NCI-H524 treated with DMSO at 0.1 percent for 48 hours (cell line): ENCODE measurements at regions not wholly inside any gene's neighbourhood (a gene's known extent, or its start where the extent isn't known, plus 50 kb on each side); places are given as distances from the start of the nearest gene placed in this dataset.

Source experiments
- DNase-seq: peaks from one replicate; lab custom pipeline; 2025; lab: John Stamatoyannopoulos, UW

DNA sequence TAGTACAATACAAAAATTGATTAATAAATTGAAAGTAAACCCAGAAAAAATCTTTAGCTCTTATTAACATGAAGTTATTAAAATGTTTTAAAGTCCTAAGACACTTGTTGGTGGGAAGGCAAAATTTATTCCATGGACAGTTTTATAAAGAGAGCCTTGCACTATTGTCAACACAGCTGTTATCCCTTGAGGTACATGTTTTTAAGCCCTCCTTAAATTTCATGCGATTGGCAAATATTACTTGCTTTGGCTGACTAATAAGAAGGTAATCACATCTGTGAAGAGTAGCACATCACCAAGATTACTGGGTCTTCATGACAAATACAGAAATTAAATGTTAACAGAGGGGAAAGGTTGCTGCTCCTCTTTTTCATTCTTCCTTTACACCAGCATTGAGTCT is 611.1 kb downstream of the BRINP3 start:
- no peak for DNase-seq

DNA sequence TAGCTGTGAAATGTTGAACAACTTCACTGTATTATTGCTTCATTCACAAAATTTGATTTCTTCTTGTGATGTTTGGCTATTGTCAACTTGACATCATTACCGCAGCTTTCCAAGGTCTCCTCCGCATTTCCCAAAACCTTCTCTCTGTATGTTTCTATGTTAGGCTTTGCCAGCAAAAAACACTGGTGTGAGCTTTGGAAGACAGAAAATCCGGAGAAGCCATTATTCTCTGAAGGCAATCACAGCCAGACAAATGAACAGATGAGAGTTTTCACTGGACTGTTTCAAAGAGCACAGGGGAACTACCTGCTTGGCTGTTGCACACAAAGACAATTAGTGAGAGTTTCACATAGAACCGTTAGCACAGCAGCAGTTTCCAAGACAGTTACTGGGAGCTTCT is 609.6 kb downstream of the BRINP3 start:
- DNase-seq: no peak

DNA sequence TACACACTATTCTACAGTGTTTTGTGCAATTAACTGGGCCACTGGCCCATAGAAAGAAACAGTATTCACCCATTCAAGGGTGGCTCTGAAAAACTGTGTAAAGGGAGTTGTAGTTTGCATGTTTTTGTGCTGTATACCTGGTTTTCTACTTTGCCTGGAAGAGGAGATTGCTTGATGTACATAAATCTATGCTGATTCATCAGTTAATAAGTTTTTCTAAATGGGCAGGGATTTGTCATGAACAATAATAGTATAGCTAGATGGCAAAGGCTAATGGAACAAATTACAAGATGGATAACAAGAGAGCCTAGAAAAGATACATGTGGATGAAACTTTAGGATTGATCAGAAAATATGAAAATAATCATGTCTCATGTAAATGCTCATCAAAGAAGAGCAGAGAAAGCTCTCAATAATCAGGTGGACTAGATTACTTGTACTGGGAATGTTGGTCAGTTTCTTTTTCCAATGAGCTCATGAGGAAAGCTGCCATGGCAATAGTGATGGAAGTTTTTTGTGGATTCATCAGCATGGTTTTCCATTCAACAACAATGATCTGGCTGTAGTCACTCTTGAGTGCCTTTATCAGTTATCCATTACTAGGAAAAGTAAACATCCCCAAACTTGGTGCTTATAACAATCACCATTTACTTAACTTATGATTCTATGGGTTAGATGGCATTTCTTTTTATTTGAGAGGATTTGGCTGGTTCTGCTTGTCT is 602.8 kb downstream of the BRINP3 start:
- no peak for DNase-seq

DNA sequence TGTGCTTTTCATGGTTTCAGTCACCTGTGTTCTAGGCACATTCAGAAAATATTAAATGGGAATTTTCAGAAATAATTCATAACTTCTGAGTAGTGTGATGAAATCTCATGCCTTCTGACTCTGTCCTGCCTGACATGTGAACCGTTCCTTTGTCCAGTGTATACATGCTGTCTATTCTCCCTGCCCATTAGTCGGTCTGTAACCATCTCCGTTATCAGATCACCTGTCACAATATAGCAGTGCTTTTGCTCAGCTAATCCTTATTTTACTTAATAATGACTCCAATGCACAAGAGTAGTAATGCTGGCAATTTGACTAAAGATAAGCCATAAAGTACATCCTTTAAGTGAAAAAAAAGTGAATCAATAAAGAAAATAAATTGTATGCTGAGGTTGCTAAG is 597.5 kb downstream of the BRINP3 start:
- DNase-seq: no peak

DNA sequence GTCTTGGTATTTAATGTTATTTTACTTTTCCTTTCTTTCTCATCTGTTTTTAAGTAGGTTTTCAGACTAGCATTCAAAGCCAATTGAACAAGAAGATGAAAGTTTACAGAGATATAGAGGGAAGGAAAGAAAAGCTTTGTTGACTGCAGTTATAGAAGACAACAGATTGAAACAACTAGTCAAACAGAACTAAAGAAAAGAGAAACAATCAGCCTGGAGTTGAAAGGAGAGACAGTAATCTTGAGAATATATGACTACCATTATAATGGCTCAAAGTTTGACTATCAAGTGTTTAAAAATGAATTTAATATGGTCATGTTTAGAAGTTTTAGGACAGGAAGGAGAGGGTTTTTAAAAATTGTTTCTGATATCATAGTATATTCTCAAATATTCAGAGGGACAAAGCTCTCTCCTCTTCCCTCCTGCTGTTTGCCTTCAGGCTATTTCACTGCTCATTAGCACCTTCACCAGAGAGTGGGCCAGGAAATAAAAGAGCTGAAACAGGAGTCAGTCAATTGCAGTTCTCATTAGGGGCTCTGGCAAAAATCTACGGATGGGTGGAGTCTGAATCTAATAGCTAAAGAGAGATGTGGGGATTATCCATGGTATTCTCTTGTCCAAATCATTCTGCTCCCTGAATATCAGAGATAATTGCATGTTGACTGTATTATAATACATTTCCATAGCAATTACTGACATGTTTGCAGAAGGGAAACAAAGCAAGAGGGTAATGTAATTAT is 577.8 kb downstream of the BRINP3 start:
- DNase-seq: no peak

DNA sequence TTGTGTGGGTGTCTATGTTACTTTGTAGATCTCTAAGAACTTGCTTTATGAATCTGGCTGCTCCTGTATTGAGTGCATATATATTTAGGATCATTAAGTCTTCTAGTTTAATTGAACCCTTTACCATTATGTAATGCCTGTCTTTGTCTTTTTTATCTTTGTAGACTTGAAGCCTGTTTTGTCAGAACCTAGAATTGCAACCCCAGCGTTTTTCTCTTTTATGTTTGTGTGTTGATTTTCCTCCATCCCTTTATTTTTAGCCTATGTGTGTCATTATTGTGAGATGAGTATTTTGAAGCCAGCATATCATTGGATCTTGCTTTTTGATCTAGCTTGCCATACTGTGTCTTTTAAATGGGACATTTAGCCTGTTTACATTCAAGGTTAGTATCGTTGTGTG is 573.2 kb downstream of the BRINP3 start:
- DNase-seq: no peak

DNA sequence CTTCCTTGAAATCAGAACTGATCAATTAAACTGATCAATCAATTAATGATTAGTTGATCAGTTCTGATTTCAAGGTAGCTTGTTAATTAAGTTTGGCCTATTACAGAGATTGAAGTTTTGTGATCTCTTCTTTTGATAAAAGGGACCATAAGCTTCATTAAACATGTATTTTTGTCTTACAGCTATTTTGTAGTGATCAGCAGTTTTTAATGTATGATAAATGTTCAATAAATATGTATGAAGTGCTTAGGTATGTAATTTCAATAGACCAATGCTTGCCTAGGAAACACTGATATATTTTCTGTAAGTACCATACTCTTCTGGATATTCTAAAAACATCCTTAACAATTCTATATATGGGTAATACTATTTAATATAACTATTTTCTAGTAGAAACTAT is 569.6 kb downstream of the BRINP3 start:
- no peak for DNase-seq

DNA sequence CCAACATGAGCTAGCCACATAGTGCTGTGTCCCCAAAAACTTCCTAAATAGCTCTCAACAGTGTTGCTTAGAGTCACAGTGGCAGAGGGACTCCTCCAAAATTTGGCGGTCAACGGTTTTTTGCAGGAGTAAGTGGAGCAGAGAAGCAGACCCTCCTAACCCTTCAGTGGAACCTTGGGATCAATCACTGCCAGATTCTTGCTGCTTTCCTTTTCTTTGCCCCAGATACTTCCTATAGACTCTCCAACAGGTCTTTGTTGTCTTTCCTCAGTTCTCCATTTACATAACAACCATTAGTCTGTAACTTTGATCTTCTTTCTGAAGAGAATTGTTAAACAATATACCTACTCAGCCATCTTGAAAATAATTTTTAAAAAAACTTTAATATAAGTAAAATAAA is 556.1 kb downstream of the BRINP3 start:
- no peak for DNase-seq

DNA sequence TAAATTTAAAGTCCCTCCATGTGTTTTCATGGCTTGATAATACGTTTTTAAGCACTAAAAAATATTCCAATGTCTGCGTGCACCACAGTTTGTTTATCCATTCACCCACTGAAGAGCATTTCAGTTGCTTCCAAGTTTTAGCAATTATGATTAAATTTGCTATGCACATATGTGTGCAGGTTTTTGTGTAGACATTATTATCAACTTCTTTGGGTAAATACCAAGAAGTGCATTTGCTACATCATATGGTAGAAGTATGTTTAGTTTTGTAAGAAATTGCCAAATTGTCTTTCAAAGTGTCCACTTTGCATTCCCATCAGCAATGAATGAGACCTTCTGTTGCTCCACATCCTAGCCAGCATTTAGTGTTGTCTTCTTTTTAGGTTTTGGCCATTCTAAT is 550.0 kb downstream of the BRINP3 start:
- DNase-seq: no peak

DNA sequence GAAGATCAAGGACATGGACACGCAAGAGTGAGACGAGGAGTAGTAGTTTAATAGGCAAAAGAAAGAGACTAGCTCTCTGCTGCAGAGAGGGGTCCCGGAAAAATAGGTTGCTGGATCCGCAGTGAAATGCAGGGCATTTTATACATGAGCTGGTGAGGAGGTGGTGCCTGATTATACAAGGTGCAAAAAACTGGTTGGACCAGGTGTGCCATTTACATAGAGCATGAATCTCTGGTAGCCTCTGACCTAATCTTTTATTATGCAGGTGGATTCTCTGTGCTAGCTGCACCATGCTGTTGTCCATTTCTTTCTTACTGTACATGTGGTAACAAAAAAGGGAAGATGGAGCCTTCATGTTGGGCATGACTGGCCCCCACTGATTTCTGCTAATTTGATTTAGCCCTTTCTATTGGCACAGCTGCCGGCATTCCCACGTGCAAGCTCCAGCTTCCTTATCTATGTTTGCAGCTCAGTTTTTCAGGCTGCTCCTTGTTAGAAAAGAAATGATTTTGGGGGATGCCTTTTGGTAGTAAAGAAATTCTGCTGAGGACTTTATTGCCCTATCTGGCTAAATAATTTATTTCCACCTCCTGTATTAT is 548.1 kb downstream of the BRINP3 start:
- DNase-seq: no peak

DNA sequence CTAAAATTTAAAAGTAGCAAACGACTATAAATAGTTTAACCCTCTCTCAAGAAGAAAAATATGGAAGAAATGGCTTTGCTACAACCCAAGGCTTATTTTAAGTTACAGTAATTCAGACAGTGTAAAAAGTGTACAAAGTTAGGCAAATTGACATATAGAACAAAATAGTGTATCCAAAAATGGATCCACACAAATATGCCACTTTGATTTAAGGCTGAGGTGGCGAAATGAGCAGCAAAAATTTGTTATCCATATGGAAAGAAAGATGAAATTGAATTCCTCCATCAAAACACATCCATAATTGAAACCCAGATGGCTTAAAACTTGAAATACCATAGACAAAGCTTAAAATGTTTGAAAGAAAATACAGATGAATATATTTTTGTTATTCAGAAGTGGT is 540.8 kb downstream of the BRINP3 start:
- no peak for DNase-seq

DNA sequence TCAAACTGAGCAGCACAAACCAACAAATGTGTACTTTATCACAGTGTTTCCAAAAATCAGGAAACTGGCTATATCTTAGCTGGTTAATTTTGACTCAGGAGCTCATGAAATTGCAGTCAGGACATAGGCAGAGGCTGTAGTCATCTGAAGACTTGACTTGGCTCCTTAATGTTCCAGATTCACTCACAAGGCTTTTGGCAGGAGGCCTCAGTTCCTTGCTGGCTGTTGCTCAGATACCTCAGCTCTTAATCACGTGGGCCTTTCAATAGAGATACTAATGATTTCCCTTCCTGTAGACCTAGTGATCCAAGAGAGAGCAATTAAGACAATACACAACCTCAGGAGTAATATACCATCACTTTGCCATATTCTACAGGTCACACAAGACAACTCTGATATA is 537.7 kb downstream of the BRINP3 start:
- no peak for DNase-seq

DNA sequence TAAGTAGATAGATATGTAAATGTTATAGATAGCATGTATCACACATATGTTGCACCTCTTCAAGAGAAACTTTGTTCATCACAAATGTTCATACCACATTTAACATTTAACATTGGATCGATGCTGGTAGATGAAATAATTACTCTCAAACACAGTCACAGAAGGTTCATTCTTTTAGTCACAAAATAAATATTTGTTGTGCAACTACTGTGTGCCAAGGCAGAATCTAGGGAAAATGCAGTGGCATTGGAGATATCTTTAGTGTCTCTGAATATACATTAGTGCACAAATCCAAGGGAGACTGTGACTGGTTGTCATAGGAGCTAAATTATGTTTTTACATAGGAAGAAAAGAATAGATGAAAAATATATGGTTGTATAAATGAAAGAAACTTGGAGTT is 535.7 kb downstream of the BRINP3 start:
- DNase-seq: no peak

DNA sequence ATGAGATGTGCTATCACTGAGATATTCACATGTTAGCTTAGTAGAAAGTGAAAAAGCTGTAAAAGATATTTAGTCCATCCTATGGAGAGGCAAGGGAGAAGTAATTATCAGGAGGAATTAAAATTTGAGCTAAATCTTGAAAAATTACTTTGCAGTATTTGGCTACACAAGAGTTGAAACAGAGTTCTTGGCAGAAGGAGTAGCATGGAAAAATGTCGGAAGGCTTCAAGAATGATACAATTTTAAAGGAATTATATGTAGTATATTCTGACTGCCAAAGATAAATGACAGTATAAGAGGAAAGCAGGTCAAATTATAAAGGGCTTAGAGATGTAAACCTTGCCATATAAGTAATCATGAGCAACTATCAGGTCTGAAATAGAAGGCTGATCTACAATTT is 518.9 kb downstream of the BRINP3 start:
- no peak for DNase-seq

DNA sequence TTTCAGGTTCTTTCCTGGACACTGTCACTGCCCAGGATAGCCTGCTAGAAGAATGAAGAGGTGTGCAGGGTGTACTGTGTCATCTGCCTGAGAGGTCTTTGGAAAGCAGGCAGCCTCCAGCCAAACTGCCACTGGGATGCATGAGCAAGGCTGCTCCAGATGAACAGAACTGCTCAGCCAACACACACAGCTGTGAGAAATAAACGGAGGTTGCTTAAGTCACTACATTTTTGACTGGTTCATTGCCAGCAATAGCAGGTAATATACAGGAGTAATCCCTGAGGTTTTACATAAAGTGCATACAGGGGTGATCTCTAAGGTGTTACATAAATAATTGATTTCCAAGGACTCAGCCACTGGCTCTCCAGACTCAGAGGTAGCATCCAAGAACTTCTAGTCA is 516.9 kb downstream of the BRINP3 start:
- no peak for DNase-seq

DNA sequence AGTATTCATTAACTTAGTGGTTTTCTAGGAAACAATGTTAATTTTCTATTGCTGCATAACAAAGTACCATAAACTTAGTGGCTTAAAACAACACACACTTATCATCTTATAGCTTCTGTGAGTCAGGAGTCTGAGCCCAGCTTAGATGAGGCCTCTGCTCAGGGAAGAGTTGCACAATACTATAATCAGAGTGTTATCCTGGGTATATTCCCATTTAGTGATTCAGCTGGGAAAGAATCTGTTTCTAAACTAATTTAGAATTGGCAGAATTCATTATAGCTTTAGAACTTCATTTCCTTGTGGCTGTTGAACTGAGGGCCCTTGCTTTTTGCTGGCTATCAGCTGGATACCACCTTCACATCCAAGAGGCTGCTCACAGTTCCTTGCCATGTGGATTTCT is 515.5 kb downstream of the BRINP3 start:
- DNase-seq: no peak

DNA sequence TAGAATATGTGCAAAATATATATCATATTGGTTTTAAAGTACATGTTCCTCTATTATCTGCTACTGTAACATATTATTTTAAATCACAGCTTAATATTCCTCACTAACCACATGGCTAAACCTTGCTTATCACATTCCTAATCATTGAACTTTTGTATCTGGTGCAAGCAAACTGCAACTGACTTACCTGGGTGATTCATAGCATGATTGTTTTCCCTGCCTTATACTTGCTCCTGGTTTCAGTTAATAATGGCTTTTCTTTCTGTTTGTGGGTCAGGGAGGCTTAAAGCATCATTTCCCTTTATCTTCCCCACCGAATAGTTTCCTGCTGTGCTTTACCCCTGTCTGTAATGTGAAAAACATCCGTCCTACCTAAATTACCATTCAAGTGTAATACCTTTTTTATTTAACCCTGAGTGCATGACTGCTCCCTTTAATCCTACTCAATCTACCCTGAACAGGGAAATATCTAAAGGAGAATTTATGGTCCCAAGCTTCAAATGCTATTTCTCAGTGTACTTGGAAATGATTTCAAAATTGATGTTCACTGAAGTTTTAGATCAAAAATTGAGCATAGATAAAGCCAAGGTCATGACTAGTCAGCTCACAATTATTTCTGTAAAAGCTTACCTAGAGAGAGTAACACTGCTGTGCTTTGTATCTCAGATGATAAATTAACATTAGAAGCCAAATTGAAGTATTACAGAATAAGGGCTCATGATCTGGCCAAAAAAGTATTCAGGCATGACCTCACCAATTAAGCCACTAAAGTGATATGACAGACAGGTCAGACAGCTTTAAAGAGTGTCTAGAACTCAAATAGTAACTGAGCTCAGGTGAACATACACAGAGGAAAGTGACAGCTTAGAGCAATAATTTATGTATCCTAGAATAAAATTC is 507.1 kb downstream of the BRINP3 start:
- DNase-seq: no peak

DNA sequence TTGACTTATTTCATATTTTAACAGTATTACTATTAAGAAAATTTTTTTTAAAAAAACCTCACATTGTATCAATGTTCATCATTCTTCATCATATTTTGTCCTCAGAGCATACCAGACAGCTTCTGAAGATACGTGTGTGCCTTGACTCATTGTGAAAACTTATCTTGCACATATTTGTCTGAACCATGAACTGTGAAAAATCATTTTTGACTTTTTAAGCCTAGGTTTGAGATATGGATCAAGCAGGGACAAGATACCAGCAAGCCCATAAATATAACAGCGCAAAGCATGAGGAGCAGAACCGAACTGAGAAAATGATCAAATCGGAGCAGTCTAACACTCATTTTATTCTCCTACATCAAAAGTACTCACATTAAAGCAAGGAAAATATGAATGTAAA is 506.0 kb downstream of the BRINP3 start:
- DNase-seq: no peak

DNA sequence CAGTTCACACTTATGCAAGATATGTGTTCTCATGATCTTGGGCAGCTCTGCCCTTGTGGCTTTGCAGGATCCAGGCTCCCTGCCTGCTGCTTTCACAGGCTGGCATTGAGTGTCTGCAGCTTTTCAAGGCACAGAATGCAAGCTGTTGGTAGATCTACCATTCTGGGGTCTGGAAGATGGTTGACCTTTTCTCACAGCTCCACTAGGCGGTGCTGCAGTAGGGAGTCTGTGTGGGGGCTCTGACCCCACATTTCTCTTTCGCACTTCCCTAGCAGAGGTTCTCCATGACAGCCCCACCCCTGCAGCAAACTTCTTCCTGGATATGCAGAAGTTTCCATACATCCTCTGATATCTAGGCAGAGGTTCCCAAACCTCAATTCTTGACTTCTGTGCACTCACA is 500.5 kb downstream of the BRINP3 start:
- no peak for DNase-seq

DNA sequence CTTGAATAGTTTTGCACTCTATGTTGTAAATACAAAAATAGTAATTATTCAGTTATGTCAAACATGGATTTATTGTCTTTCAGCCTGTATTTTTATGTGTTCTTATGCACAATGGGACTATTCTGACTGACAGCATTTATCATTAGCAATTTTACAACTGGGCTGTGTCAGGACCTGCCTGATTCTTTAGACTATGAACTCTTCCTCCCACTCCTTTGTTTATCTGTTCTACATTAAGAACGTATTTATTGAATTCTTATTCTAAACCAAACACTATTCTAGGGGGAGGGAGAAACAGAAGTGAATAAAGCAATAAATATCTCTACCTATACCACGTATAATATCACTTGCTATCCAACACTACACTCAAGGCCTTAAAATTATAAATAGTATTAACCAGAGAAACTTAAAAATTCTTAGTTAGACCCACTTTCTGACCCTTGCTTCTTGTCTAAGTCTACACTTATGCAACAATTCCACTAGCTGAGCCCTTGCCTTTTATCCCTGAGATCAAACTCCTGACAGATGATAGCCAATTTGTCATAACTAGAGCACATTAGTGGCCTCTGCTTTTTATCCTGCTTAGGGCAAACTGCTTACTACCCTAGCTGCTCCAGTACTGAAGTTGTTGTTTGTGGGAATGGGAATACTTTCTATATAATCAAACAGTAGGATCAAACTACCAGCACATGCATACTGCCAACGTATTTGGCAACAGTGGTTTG is 494.3 kb downstream of the BRINP3 start:
- no peak for DNase-seq

DNA sequence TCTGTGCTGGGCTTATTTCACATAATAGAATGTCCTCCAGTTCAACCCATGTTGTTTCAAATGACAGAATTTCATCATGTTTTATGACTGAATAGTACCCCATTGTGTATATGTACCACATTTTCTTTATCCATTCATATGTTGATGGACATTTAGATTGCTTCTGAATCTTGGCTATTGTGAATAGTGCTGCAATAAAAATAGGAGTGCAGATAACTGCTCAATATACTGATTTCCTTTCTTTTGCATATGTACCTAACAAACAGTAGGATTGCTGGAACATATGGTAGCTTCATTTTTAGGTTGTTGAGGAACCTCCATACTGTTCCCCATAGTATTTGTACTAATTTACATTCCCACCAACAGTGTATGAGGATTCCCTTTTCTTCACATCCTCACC is 491.1 kb downstream of the BRINP3 start:
- DNase-seq: no peak

DNA sequence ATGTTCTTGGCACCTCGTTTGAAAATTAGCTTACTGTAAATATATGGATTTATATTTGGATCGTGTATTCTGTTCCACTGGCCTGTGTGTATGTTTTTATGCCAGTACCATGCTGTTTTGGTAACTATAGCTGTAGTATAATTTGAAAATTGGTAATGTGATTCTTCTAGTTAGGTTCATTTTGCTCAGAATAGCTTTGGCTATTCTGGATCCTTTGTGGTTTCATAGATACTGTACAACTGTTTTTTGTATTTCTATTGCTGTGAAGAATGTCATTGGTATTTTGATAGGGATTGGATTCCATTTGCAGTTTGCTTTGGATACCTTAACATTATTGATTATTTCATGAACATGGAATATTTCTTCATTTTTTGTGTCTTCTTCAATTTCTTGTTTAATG is 490.2 kb downstream of the BRINP3 start:
- DNase-seq: no peak
